ENCODE measurements at regions not wholly inside any gene's neighbourhood (a gene's known extent, or its start where the extent isn't known, plus 50 kb on each side); places are given as distances from the start of the nearest gene placed in this dataset.

- H3K27me3 ChIP-seq (ENCODE audit: control insufficient read depth, insufficient read depth, low read length): no peaks in the 10 kb centered on the region
- no peak overlapping the region for H3K27ac ChIP-seq (ENCODE audit: low read depth in 2 of 2, low read length in 2 of 2)
- FAIRE-seq (no peak), DNase-seq (no peak)
- no peaks in the 10 kb centered on the region for H3K9me3 ChIP-seq (ENCODE audit: control insufficient read depth in 2 of 3, insufficient read depth in 1 of 3, low read length in 3 of 3)
- H3K9ac ChIP-seq (ENCODE audit: low read length in 3 of 3): no peak overlapping the region
- no peaks in the 10 kb centered on the region for H3K36me3 ChIP-seq (ENCODE audit: control insufficient read depth in 2 of 3, insufficient read depth in 3 of 3, low read length in 3 of 3)
- intact Hi-C loops (cut with DNase I): no loop called here
- no peaks in the 10 kb centered on the region for H3K4me1 ChIP-seq (ENCODE audit: control insufficient read depth in 2 of 3, insufficient read depth in 2 of 3, low read depth in 1 of 3, low read length in 3 of 3)
- no peak for TF ChIP-seq CTCF (IDR thresholded peaks at IDR 0.05; ENCODE audit: borderline replicate concordance, extremely low read depth, insufficient read depth)
- H3K4me3 ChIP-seq (ENCODE audit: low read length in 3 of 3): no peak overlapping the region
These were observed 560.0 kb downstream of the ADCYAP1 start for GRCh38 chr18:1464444-1465217.

GRCh38 chr18:1466035-1466434 lies 561.4 kb downstream of the ADCYAP1 start:
- TF ChIP-seq CTCF (IDR thresholded peaks at IDR 0.05; ENCODE audit: borderline replicate concordance, extremely low read depth, insufficient read depth): no peak
- DNase-seq: no peak
- Histone ChIP-seq H3K36me3 (ENCODE audit: control insufficient read depth in 2 of 3, insufficient read depth in 3 of 3, low read length in 3 of 3) (no peaks in the 10 kb centered on the region), H3K27me3 (ENCODE audit: control insufficient read depth, insufficient read depth, low read length) (no peaks in the 10 kb centered on the region), H3K9ac (ENCODE audit: low read length in 3 of 3) (no peak overlapping the region), H3K27ac (ENCODE audit: low read depth in 2 of 2, low read length in 2 of 2) (no peak overlapping the region), H3K9me3 (ENCODE audit: control insufficient read depth in 2 of 3, insufficient read depth in 1 of 3, low read length in 3 of 3) (no peaks in the 10 kb centered on the region), H3K4me3 (ENCODE audit: low read length in 3 of 3) (no peak overlapping the region), H3K4me1 (ENCODE audit: control insufficient read depth in 2 of 3, insufficient read depth in 2 of 3, low read depth in 1 of 3, low read length in 3 of 3) (no peaks in the 10 kb centered on the region)
- intact Hi-C loops (cut with DNase I): no loop called here
- no peak for FAIRE-seq

- H3K27ac ChIP-seq (ENCODE audit: low read depth in 2 of 2, low read length in 2 of 2): no peak overlapping the region
- H3K9me3 ChIP-seq (ENCODE audit: control insufficient read depth in 2 of 3, insufficient read depth in 1 of 3, low read length in 3 of 3): no peaks in the 10 kb centered on the region
- intact Hi-C loops (cut with DNase I): no loop called here
- H3K27me3 ChIP-seq (ENCODE audit: control insufficient read depth, insufficient read depth, low read length): no peaks in the 10 kb centered on the region
- DNase-seq: no peak
- no peak for TF ChIP-seq CTCF (IDR thresholded peaks at IDR 0.05; ENCODE audit: borderline replicate concordance, extremely low read depth, insufficient read depth)
- H3K9ac ChIP-seq (ENCODE audit: low read length in 3 of 3): no peak overlapping the region
- no peak overlapping the region for H3K4me3 ChIP-seq (ENCODE audit: low read length in 3 of 3)
- FAIRE-seq: no peak
- no peaks in the 10 kb centered on the region for H3K36me3 ChIP-seq (ENCODE audit: control insufficient read depth in 2 of 3, insufficient read depth in 3 of 3, low read length in 3 of 3)
- H3K4me1 ChIP-seq (ENCODE audit: control insufficient read depth in 2 of 3, insufficient read depth in 2 of 3, low read depth in 1 of 3, low read length in 3 of 3): no peaks in the 10 kb centered on the region
These were observed 562.8 kb downstream of the ADCYAP1 start for GRCh38 chr18:1467461-1467964.

Measured in kidney (tissue), 13 donors.